Endothelial cell of umbilical vein (primary cell): ENCODE measurements at regions not wholly inside any gene's neighbourhood (a gene's known extent, or its start where the extent isn't known, plus 50 kb on each side); places are given as distances from the start of the nearest gene placed in this dataset.

ENCODE experiments used
- BruUV-seq: library from RNA; stranded (reverse); fragments of 400-500 nt; replicated peaks from 2 replicates; lab custom pipeline; 2021; lab: Mats Ljungman, UMichigan
- CTCF ChIA-PET: fragments of 300-600, 350-600 bp; sonication (Branson Sonifier 250); formaldehyde crosslinking; loops from one replicate; lab custom pipeline; 2021; ENCODE audit warnings: antibody characterized with exemption, inconsistent platforms; lab: Charles Lee
- POLR2A ChIA-PET: fragments of 300-600, 350-600 bp; sonication (Branson Sonifier 250); formaldehyde crosslinking; loops from one replicate; lab custom pipeline; 2021; ENCODE audit warnings: antibody characterized with exemption, inconsistent platforms; lab: Charles Lee
- DNase-seq: peaks from one replicate; pipeline ENCODE4 v3.0.0-alpha.2; 2011; ENCODE audit warnings: low read depth, low spot score
- FAIRE-seq: peaks from 2 replicates; lab custom pipeline; 2011; peaks lifted over from hg19 to GRCh38; lab: Jason Lieb, UNC
- H2AFZ ChIP-seq: 2 replicates; pipeline ENCODE4 v1.6.0; 2012; ENCODE audit warnings: low read depth, low read length, control low read depth, inconsistent platforms
- H3K27ac ChIP-seq: 2 replicates; pipeline ENCODE4 v1.5.1; 2011; ENCODE audit warnings: low read depth, mild to moderate bottlenecking, control low read depth, low read length, moderate library complexity; ENCODE audit not compliant: insufficient read depth
- H3K27me3 ChIP-seq, 2 experiments: 2 replicates each; pipeline versions ENCODE4 v1.6.0 to v1.6.1; 2011; ENCODE audit warnings: low read length in 2 of 2, mixed read lengths in 1 of 2; ENCODE audit not compliant: control insufficient read depth in 2 of 2, insufficient read depth in 2 of 2
- H3K36me3 ChIP-seq, 2 experiments: 2 replicates in 1 of 2; 3 replicates in 1 of 2; pipeline ENCODE4 v1.5.1; 2011; ENCODE audit warnings: low read length in 2 of 2, mild to moderate bottlenecking in 1 of 2, moderate library complexity in 1 of 2; ENCODE audit not compliant: control insufficient read depth in 2 of 2, insufficient read depth in 2 of 2; ENCODE audit errors: extremely low read depth in 1 of 2
- H3K4me1 ChIP-seq: 3 replicates; pipeline ENCODE4 v1.5.1; 2011; ENCODE audit warnings: mild to moderate bottlenecking, low read length; ENCODE audit not compliant: control insufficient read depth, insufficient read depth; ENCODE audit errors: extremely low read depth
- H3K4me2 ChIP-seq: 2 replicates; pipeline ENCODE4 v1.6.1; 2011; ENCODE audit warnings: low read length, control low read depth, mixed read lengths; ENCODE audit not compliant: insufficient read depth
- H3K4me3 ChIP-seq, 3 experiments: fragments of 200-600 bp in 1 of 3; sonication (generic), shearing (Covaris generic) in 1 of 3; replicated peaks in 1 of 3; 2 replicates each; pipeline ENCODE4 v1.5.1; 2011 to 2016; ENCODE audit warnings: control low read depth in 3 of 3, low read length in 3 of 3, mild to moderate bottlenecking in 2 of 3, inconsistent platforms in 1 of 3, low read depth in 1 of 3, moderate library complexity in 1 of 3; ENCODE audit not compliant: insufficient read depth in 1 of 3
- H3K79me2 ChIP-seq: 2 replicates; pipeline ENCODE4 v1.6.0; 2012; ENCODE audit warnings: low read length, inconsistent platforms; ENCODE audit not compliant: control insufficient read depth, insufficient read depth
- H3K9ac ChIP-seq: replicated peaks from 2 replicates; pipeline ENCODE3; 2011; ENCODE audit warnings: low read length, control low read depth; ENCODE audit not compliant: insufficient read depth; ENCODE audit errors: extremely low read depth
- H3K9me1 ChIP-seq: replicated peaks from 3 replicates; pipeline ENCODE4 v1.6.0; 2011; ENCODE audit warnings: mild to moderate bottlenecking, low read length; ENCODE audit not compliant: control insufficient read depth, insufficient read depth; ENCODE audit errors: extremely low read depth
- H3K9me3 ChIP-seq: replicated peaks from 2 replicates; pipeline ENCODE4 v1.5.1; 2012; ENCODE audit warnings: low read length, inconsistent platforms; ENCODE audit not compliant: control insufficient read depth, insufficient read depth
- H4K20me1 ChIP-seq: replicated peaks from 2 replicates; pipeline ENCODE3; 2011; ENCODE audit warnings: mild to moderate bottlenecking, low read length; ENCODE audit not compliant: control insufficient read depth, insufficient read depth; ENCODE audit errors: extremely low read depth
- CTCF ChIP-seq, 2 donors: IDR thresholded peaks; 1 replicate in 1 of 2; 2 replicates in 1 of 2; pipeline ENCODE4 v1.5.1; 2011; ENCODE audit warnings: low read length in 2 of 2, mild to moderate bottlenecking in 2 of 2, moderate library complexity in 2 of 2, control low read depth in 1 of 2, inconsistent platforms in 1 of 2, low read depth in 1 of 2; ENCODE audit not compliant: insufficient read depth in 1 of 2; ENCODE audit errors: extremely low read depth in 1 of 2
- EZH2 ChIP-seq: IDR thresholded peaks from 2 replicates; pipeline ENCODE4 v1.6.1; 2012; ENCODE audit warnings: borderline replicate concordance, low read depth, mild to moderate bottlenecking, moderate library complexity, low read length, inconsistent platforms; ENCODE audit not compliant: severe bottlenecking
- FOS ChIP-seq: IDR thresholded peaks from 2 replicates; pipeline ENCODE4 v1.6.1; 2011; ENCODE audit warnings: mild to moderate bottlenecking, low read length, moderate library complexity, borderline replicate concordance; ENCODE audit not compliant: insufficient read depth
- GATA2 ChIP-seq: IDR thresholded peaks from 2 replicates; pipeline ENCODE4 v1.7.0; 2011; ENCODE audit warnings: low read depth, mild to moderate bottlenecking, moderate library complexity, mixed read lengths, low read length; ENCODE audit not compliant: insufficient read length, insufficient read depth
- JUN ChIP-seq: IDR thresholded peaks from 2 replicates; pipeline ENCODE4 v1.6.1; 2011; ENCODE audit warnings: borderline replicate concordance, low read depth; ENCODE audit not compliant: insufficient read length, insufficient read depth
- MAX ChIP-seq: IDR thresholded peaks from 2 replicates; pipeline ENCODE4 v1.6.1; 2011; ENCODE audit not compliant: insufficient read depth, insufficient read length
- MYC ChIP-seq: IDR thresholded peaks from one replicate; pipeline ENCODE4 v1.6.1; 2011; ENCODE audit warnings: mild to moderate bottlenecking, low read depth, low read length
- POLR2A ChIP-seq: IDR thresholded peaks from 2 replicates; pipeline ENCODE4 v1.6.1; 2012; ENCODE audit warnings: low read depth, mild to moderate bottlenecking, control low read depth, low read length
- POLR2AphosphoS5 ChIP-seq: IDR thresholded peaks from 2 replicates; pipeline ENCODE4 v1.6.1; 2012; ENCODE audit warnings: low read depth, mild to moderate bottlenecking, control low read depth, low read length, moderate library complexity; ENCODE audit not compliant: insufficient read depth
- dilution Hi-C: fragments of 300-500 bp; cut with MboI; formaldehyde crosslinking; loops from one replicate; pipeline ENCODE4 v1.15.0; 2019; ENCODE audit warnings: low sequenced_read_pairs; ENCODE audit not compliant: extremely low pct_ligation_motif_present
- intact Hi-C: fragments of 100-400 bp; cut with micrococcal nuclease; formaldehyde crosslinking; loops from one replicate; pipeline ENCODE4 v1.10.0; 2022

DNA sequence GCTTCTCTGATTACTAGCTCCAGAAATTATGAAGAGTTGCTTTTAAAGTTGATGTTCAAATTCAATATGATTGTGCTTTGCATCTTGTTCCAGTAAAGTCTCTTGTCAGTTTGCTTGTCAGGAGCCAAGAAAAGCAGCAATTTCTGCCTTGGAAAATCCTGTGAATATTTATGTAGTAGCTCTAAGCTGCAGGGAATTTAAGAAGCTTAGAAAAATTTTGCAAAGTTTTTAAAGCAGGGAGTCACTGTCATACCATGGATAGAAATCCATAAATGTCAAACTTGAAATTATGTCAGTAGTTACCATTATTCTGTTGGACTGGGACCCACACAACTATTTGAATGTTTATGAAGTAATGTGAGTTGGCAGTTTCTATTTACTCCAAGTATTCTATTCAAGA, 169.3 kb downstream of the TMEM200C start:
- H3K9me3 ChIP-seq = no peaks in the 10 kb centered on the region
- H3K4me1 ChIP-seq = no peaks in the 10 kb centered on the region
- H3K4me2 ChIP-seq = no peak overlapping the region
- H3K4me3 ChIP-seq = no peak overlapping the region
- DNase-seq = no peak
- no peaks in the 10 kb centered on the region for H3K27me3 ChIP-seq
- BruUV-seq = no TSS peak
- H2AFZ ChIP-seq = no peak overlapping the region
- no peaks in the 10 kb centered on the region for H3K36me3 ChIP-seq
- H4K20me1 ChIP-seq = no peaks in the 10 kb centered on the region
- no peak for FAIRE-seq
- CTCF ChIA-PET = no interaction called here
- H3K27ac ChIP-seq = no peak overlapping the region
- H3K79me2 ChIP-seq = no peaks in the 10 kb centered on the region
- POLR2A ChIA-PET = no interaction called here
- H3K9ac ChIP-seq = no peak overlapping the region
- H3K9me1 ChIP-seq = no peaks in the 10 kb centered on the region
- dilution Hi-C loops = no loop called here
- TF ChIP-seq EZH2 (no peak), POLR2AphosphoS5 (no peak), MYC (no peak), FOS (no peak), POLR2A (no peak), GATA2 (no peak), JUN (no peak), CTCF (IDR thresholded peaks at IDR 0.05; ENCODE audit: extremely low read depth in 1 of 2, insufficient read depth in 1 of 2, low read depth in 1 of 2, low read length in 2 of 2) (no peak), MAX (no peak)
- intact Hi-C loops = no loop called here
